ENCODE measurements at regions not wholly inside any gene's neighbourhood (a gene's known extent, or its start where the extent isn't known, plus 50 kb on each side); places are given as distances from the start of the nearest gene placed in this dataset.

DNA sequence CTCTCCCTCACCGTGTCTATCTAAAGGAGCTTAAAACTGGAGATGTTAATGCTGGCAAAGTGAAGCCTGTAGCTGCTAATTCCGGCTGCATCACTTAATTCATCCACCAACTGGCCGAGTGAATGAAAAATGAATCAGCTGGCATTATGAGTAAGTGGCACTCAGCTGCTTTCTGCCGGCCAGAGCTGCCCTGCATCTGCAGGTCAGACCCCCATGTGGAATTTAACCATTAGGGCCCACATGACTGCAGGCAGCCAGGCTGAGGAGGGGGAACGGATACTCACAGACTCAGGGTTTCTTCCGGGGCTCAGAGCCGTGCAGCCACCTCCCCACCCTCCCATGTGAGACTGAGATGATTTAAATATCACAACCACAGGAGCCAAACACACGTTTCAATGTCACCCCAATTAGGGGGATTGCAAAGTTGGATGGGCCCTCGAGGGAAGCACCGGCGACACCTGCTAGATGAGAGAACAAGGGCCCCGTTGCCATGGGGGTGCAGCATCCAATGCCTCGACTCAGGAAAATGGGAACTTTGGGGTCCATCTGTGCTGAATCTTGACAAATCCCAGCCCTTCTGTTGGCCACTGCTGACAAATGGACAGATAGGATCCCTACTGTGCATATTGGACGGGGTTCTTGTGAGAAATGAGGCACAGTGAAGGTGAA is 115.6 kb upstream of the ALDH1B1 start:
- Histone ChIP-seq H3K27ac (ENCODE audit: low read length) (no peak overlapping the region), H3K4me1 (ENCODE audit: low read length) (no peaks in the 10 kb centered on the region), H3K9me2 (replicated peaks; ENCODE audit: insufficient read depth, low read length) (no peaks in the 10 kb centered on the region), H3F3A (ENCODE audit: insufficient read depth, low read length) (no peaks in the 10 kb centered on the region), H3K27me3 (replicated peaks; ENCODE audit: insufficient read depth, low read length) (no peaks in the 10 kb centered on the region), H2AFZ (ENCODE audit: low read length) (no peak overlapping the region), H4K20me1 (ENCODE audit: insufficient read depth, low read length) (no peaks in the 10 kb centered on the region), H3K9ac (ENCODE audit: low read length) (no peak overlapping the region), H3K4me2 (ENCODE audit: low read depth, low read length) (no peak overlapping the region), H3K9me3 (replicated peaks; ENCODE audit: insufficient read depth, low read length) (no peaks in the 10 kb centered on the region), H3K36me3 (replicated peaks; ENCODE audit: insufficient read depth, low read length) (no peaks in the 10 kb centered on the region), H3K4me3 (ENCODE audit: low read length) (no peak overlapping the region), H3K79me2 (ENCODE audit: low read length) (no peaks in the 10 kb centered on the region)
- no peak for DNase-seq
- TF ChIP-seq EZH2phosphoT487 (IDR thresholded peaks at IDR 0.05; ENCODE audit: low read length) = no peak
- TF ChIP-seq EZH2 (optimal IDR thresholded peaks at IDR 0.05; ENCODE audit: low read depth, low read length) = no peak
- no peak for TF ChIP-seq CTCF (IDR thresholded peaks at IDR 0.05; ENCODE audit: low read length)

GRCh38 chr9:38274800-38275199 is 117.7 kb upstream of the ALDH1B1 start:
- H3K9ac ChIP-seq (ENCODE audit: low read length) = no peak overlapping the region
- no peaks in the 10 kb centered on the region for H3K36me3 ChIP-seq (replicated peaks; ENCODE audit: insufficient read depth, low read length)

GRCh38 chr9:38272710-38273109 is 119.8 kb upstream of the ALDH1B1 start:
- Histone ChIP-seq H3F3A (ENCODE audit: insufficient read depth, low read length) (no peaks in the 10 kb centered on the region), H4K20me1 (ENCODE audit: insufficient read depth, low read length) (no peaks in the 10 kb centered on the region), H3K9me3 (replicated peaks; ENCODE audit: insufficient read depth, low read length) (no peaks in the 10 kb centered on the region), H3K4me1 (ENCODE audit: low read length) (no peaks in the 10 kb centered on the region), H3K4me3 (ENCODE audit: low read length) (no peak overlapping the region), H3K36me3 (replicated peaks; ENCODE audit: insufficient read depth, low read length) (no peaks in the 10 kb centered on the region), H3K9me2 (replicated peaks; ENCODE audit: insufficient read depth, low read length) (no peaks in the 10 kb centered on the region), H3K4me2 (ENCODE audit: low read depth, low read length) (no peak overlapping the region), H3K27ac (ENCODE audit: low read length) (no peak overlapping the region), H3K27me3 (replicated peaks; ENCODE audit: insufficient read depth, low read length) (no peaks in the 10 kb centered on the region), H2AFZ (ENCODE audit: low read length) (no peak overlapping the region), H3K9ac (ENCODE audit: low read length) (no peak overlapping the region), H3K79me2 (ENCODE audit: low read length) (no peaks in the 10 kb centered on the region)
- TF ChIP-seq CTCF (IDR thresholded peaks at IDR 0.05; ENCODE audit: low read length) (no peak), EZH2 (optimal IDR thresholded peaks at IDR 0.05; ENCODE audit: low read depth, low read length) (no peak), EZH2phosphoT487 (IDR thresholded peaks at IDR 0.05; ENCODE audit: low read length) (no peak)
- no peak for DNase-seq

More at GRCh38 chr9:38274800-38275199, 117.7 kb upstream of the ALDH1B1 start:
- Histone ChIP-seq H4K20me1 (ENCODE audit: insufficient read depth, low read length) (no peaks in the 10 kb centered on the region), H3K9me2 (replicated peaks; ENCODE audit: insufficient read depth, low read length) (no peaks in the 10 kb centered on the region), H3K9me3 (replicated peaks; ENCODE audit: insufficient read depth, low read length) (no peaks in the 10 kb centered on the region), H3K4me3 (ENCODE audit: low read length) (no peak overlapping the region), H3K27ac (ENCODE audit: low read length) (no peak overlapping the region), H3K4me2 (ENCODE audit: low read depth, low read length) (no peak overlapping the region), H3K27me3 (replicated peaks; ENCODE audit: insufficient read depth, low read length) (no peaks in the 10 kb centered on the region), H3K79me2 (ENCODE audit: low read length) (no peaks in the 10 kb centered on the region), H2AFZ (ENCODE audit: low read length) (no peak overlapping the region), H3K4me1 (ENCODE audit: low read length) (no peaks in the 10 kb centered on the region), H3F3A (ENCODE audit: insufficient read depth, low read length) (no peaks in the 10 kb centered on the region)
- no peak for TF ChIP-seq EZH2phosphoT487 (IDR thresholded peaks at IDR 0.05; ENCODE audit: low read length)
- TF ChIP-seq CTCF (IDR thresholded peaks at IDR 0.05; ENCODE audit: low read length) = no peak
- no peak for TF ChIP-seq EZH2 (optimal IDR thresholded peaks at IDR 0.05; ENCODE audit: low read depth, low read length)
- DNase-seq = no peak

Data from MM.1S (cell line).